GM19463 (cell line): ENCODE measurements at regions not wholly inside any gene's neighbourhood (a gene's known extent, or its start where the extent isn't known, plus 50 kb on each side); places are given as distances from the start of the nearest gene placed in this dataset.

Source experiments
- ATAC-seq: cut with Tn5 transposase; IDR thresholded peaks from one replicate; pipeline ENCODE4 v1.9.1; 2021; ENCODE audit warnings: mild to moderate bottlenecking, moderate library complexity; ENCODE audit not compliant: unreplicated experiment

GRCh38 chr11:97972731-97973130 lies 1048.0 kb upstream of the CNTN5 start:
- ATAC-seq: no peak

GRCh38 chr11:97973352-97973857 lies 1047.3 kb upstream of the CNTN5 start:
- ATAC-seq: no peak

- no peak for ATAC-seq
Observed at GRCh38 chr11:97974798-97975498, 1045.8 kb upstream of the CNTN5 start.

- ATAC-seq: no peak
Observed at GRCh38 chr11:97977726-97978125, 1043.0 kb upstream of the CNTN5 start.

- no peak for ATAC-seq
Observed at GRCh38 chr11:97979741-97980140, 1041.0 kb upstream of the CNTN5 start.

- ATAC-seq: no peak
Observed at GRCh38 chr11:97982512-97982911, 1038.2 kb upstream of the CNTN5 start.

GRCh38 chr11:97989121-97989520 lies 1031.6 kb upstream of the CNTN5 start:
- ATAC-seq: no peak

- ATAC-seq: no peak
Observed at GRCh38 chr11:97990162-97990920, 1030.4 kb upstream of the CNTN5 start.

- ATAC-seq: no peak
Observed at GRCh38 chr11:97993562-97993961, 1027.2 kb upstream of the CNTN5 start.

- no peak for ATAC-seq
Observed at GRCh38 chr11:97995874-97996273, 1024.9 kb upstream of the CNTN5 start.

GRCh38 chr11:97996762-97997161 lies 1024.0 kb upstream of the CNTN5 start:
- no peak for ATAC-seq

GRCh38 chr11:98003606-98004371 lies 1017.0 kb upstream of the CNTN5 start:
- ATAC-seq: no peak

GRCh38 chr11:98007072-98007471 lies 1013.7 kb upstream of the CNTN5 start:
- ATAC-seq: no peak

GRCh38 chr11:98027652-98028051 lies 993.1 kb upstream of the CNTN5 start:
- no peak for ATAC-seq

GRCh38 chr11:98029832-98030231 lies 990.9 kb upstream of the CNTN5 start:
- no peak for ATAC-seq

GRCh38 chr11:98036810-98037209 lies 983.9 kb upstream of the CNTN5 start:
- ATAC-seq: no peak

- ATAC-seq: no peak
Observed at GRCh38 chr11:98040061-98040808, 980.5 kb upstream of the CNTN5 start.

- ATAC-seq: no peak
Observed at GRCh38 chr11:98047647-98048046, 973.1 kb upstream of the CNTN5 start.

GRCh38 chr11:98053851-98054250 lies 966.9 kb upstream of the CNTN5 start:
- ATAC-seq: no peak

GRCh38 chr11:98056945-98057344 lies 963.8 kb upstream of the CNTN5 start:
- ATAC-seq: no peak

- ATAC-seq: no peak
Observed at GRCh38 chr11:98059488-98059887, 961.3 kb upstream of the CNTN5 start.
